ENCODE measurements at regions not wholly inside any gene's neighbourhood (a gene's known extent, or its start where the extent isn't known, plus 50 kb on each side); places are given as distances from the start of the nearest gene placed in this dataset.

DNA sequence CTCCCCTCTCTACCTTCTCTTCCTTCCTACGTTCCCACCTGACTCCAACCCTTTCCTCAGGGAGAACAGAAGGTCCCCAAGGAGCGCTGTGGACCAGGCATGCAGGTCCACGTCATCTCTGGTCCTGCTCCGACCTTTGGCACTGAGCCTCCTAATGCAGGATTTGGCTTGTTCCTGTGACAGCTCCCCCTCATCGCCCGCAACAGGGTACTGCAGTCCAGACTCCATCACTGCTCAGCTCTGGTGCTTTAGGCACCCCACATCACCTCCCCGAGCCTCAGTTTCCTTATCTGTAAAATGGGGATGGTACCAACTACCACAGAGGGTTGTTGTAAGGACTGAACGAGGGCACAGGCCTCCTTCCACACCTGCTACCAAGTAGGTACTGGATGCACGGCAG, 54.6 kb downstream of the FHIP2A start (continued):
- TF ChIP-seq, protein P1, sequence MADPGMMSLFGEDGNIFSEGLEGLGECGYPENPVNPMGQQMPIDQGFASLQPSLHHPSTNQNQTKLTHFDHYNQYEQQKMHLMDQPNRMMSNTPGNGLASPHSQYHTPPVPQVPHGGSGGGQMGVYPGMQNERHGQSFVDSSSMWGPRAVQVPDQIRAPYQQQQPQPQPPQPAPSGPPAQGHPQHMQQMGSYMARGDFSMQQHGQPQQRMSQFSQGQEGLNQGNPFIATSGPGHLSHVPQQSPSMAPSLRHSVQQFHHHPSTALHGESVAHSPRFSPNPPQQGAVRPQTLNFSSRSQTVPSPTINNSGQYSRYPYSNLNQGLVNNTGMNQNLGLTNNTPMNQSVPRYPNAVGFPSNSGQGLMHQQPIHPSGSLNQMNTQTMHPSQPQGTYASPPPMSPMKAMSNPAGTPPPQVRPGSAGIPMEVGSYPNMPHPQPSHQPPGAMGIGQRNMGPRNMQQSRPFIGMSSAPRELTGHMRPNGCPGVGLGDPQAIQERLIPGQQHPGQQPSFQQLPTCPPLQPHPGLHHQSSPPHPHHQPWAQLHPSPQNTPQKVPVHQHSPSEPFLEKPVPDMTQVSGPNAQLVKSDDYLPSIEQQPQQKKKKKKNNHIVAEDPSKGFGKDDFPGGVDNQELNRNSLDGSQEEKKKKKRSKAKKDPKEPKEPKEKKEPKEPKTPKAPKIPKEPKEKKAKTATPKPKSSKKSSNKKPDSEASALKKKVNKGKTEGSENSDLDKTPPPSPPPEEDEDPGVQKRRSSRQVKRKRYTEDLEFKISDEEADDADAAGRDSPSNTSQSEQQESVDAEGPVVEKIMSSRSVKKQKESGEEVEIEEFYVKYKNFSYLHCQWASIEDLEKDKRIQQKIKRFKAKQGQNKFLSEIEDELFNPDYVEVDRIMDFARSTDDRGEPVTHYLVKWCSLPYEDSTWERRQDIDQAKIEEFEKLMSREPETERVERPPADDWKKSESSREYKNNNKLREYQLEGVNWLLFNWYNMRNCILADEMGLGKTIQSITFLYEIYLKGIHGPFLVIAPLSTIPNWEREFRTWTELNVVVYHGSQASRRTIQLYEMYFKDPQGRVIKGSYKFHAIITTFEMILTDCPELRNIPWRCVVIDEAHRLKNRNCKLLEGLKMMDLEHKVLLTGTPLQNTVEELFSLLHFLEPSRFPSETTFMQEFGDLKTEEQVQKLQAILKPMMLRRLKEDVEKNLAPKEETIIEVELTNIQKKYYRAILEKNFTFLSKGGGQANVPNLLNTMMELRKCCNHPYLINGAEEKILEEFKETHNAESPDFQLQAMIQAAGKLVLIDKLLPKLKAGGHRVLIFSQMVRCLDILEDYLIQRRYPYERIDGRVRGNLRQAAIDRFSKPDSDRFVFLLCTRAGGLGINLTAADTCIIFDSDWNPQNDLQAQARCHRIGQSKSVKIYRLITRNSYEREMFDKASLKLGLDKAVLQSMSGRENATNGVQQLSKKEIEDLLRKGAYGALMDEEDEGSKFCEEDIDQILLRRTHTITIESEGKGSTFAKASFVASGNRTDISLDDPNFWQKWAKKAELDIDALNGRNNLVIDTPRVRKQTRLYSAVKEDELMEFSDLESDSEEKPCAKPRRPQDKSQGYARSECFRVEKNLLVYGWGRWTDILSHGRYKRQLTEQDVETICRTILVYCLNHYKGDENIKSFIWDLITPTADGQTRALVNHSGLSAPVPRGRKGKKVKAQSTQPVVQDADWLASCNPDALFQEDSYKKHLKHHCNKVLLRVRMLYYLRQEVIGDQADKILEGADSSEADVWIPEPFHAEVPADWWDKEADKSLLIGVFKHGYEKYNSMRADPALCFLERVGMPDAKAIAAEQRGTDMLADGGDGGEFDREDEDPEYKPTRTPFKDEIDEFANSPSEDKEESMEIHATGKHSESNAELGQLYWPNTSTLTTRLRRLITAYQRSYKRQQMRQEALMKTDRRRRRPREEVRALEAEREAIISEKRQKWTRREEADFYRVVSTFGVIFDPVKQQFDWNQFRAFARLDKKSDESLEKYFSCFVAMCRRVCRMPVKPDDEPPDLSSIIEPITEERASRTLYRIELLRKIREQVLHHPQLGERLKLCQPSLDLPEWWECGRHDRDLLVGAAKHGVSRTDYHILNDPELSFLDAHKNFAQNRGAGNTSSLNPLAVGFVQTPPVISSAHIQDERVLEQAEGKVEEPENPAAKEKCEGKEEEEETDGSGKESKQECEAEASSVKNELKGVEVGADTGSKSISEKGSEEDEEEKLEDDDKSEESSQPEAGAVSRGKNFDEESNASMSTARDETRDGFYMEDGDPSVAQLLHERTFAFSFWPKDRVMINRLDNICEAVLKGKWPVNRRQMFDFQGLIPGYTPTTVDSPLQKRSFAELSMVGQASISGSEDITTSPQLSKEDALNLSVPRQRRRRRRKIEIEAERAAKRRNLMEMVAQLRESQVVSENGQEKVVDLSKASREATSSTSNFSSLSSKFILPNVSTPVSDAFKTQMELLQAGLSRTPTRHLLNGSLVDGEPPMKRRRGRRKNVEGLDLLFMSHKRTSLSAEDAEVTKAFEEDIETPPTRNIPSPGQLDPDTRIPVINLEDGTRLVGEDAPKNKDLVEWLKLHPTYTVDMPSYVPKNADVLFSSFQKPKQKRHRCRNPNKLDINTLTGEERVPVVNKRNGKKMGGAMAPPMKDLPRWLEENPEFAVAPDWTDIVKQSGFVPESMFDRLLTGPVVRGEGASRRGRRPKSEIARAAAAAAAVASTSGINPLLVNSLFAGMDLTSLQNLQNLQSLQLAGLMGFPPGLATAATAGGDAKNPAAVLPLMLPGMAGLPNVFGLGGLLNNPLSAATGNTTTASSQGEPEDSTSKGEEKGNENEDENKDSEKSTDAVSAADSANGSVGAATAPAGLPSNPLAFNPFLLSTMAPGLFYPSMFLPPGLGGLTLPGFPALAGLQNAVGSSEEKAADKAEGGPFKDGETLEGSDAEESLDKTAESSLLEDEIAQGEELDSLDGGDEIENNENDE (IDR thresholded peaks at IDR 0.05; ENCODE audit: insufficient replicate concordance, low read length): no peak
- TF ChIP-seq, protein P2, sequence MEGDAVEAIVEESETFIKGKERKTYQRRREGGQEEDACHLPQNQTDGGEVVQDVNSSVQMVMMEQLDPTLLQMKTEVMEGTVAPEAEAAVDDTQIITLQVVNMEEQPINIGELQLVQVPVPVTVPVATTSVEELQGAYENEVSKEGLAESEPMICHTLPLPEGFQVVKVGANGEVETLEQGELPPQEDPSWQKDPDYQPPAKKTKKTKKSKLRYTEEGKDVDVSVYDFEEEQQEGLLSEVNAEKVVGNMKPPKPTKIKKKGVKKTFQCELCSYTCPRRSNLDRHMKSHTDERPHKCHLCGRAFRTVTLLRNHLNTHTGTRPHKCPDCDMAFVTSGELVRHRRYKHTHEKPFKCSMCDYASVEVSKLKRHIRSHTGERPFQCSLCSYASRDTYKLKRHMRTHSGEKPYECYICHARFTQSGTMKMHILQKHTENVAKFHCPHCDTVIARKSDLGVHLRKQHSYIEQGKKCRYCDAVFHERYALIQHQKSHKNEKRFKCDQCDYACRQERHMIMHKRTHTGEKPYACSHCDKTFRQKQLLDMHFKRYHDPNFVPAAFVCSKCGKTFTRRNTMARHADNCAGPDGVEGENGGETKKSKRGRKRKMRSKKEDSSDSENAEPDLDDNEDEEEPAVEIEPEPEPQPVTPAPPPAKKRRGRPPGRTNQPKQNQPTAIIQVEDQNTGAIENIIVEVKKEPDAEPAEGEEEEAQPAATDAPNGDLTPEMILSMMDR (IDR thresholded peaks at IDR 0.05; ENCODE audit: control extremely low read depth in 1 of 3, insufficient read depth in 1 of 3, low read depth in 1 of 3, low read length in 3 of 3): no peak
- TF ChIP-seq KDM5A (IDR thresholded peaks at IDR 0.05; ENCODE audit: low read length): no peak
- TF ChIP-seq, protein P3, sequence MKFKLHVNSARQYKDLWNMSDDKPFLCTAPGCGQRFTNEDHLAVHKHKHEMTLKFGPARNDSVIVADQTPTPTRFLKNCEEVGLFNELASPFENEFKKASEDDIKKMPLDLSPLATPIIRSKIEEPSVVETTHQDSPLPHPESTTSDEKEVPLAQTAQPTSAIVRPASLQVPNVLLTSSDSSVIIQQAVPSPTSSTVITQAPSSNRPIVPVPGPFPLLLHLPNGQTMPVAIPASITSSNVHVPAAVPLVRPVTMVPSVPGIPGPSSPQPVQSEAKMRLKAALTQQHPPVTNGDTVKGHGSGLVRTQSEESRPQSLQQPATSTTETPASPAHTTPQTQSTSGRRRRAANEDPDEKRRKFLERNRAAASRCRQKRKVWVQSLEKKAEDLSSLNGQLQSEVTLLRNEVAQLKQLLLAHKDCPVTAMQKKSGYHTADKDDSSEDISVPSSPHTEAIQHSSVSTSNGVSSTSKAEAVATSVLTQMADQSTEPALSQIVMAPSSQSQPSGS (IDR thresholded peaks at IDR 0.05; ENCODE audit: low read length): no peak
- no peak for TF ChIP-seq SUZ12 (IDR thresholded peaks at IDR 0.05; ENCODE audit: low read length)
- no peak for TF ChIP-seq EGR1 (IDR thresholded peaks at IDR 0.05; ENCODE audit: borderline replicate concordance, low read depth, low read length)
- TF ChIP-seq SIRT6 (IDR thresholded peaks at IDR 0.05; ENCODE audit: low read length): no peak
